D721Med (cell line): ENCODE measurements at regions not wholly inside any gene's neighbourhood (a gene's known extent, or its start where the extent isn't known, plus 50 kb on each side); places are given as distances from the start of the nearest gene placed in this dataset.

ENCODE experiments used
- DNase-seq: peaks from one replicate; pipeline ENCODE4 v3.0.0; 2011; ENCODE audit warnings: low spot score; ENCODE audit not compliant: insufficient read length
- FAIRE-seq: peaks from 2 replicates; lab custom pipeline; 2011; peaks lifted over from hg19 to GRCh38; lab: Jason Lieb, UNC
- CTCF ChIP-seq: IDR thresholded peaks from 2 replicates; pipeline ENCODE4 v1.5.1; 2012; ENCODE audit warnings: mild to moderate bottlenecking, control low read depth; ENCODE audit not compliant: insufficient read depth; ENCODE audit errors: missing control alignments

GRCh38 chr10:128929767-128930166 is 537.3 kb upstream of the MGMT start:
- FAIRE-seq = no peak
- no peak for DNase-seq
- no peak for TF ChIP-seq CTCF

GRCh38 chr10:128930515-128930914 is 536.5 kb upstream of the MGMT start:
- DNase-seq (no peak), FAIRE-seq (no peak)
- TF ChIP-seq CTCF = no peak

- no peak for FAIRE-seq
- DNase-seq = no peak
- TF ChIP-seq CTCF = no peak
Observed at GRCh38 chr10:128932071-128932820, 534.8 kb upstream of the MGMT start.

GRCh38 chr10:128934492-128934891 is 532.5 kb upstream of the MGMT start:
- FAIRE-seq (no peak), DNase-seq (no peak)
- no peak for TF ChIP-seq CTCF

GRCh38 chr10:128936392-128936791 is 530.6 kb upstream of the MGMT start:
- no peak for DNase-seq
- no peak for TF ChIP-seq CTCF
- no peak for FAIRE-seq

GRCh38 chr10:128938558-128938957 is 528.5 kb upstream of the MGMT start:
- no peak for TF ChIP-seq CTCF
- DNase-seq (no peak), FAIRE-seq (no peak)

- DNase-seq (no peak), FAIRE-seq (no peak)
- no peak for TF ChIP-seq CTCF
Observed at GRCh38 chr10:128940081-128940480, 527.0 kb upstream of the MGMT start.
